Immature natural killer cell (primary cell): ENCODE measurements at regions not wholly inside any gene's neighbourhood (a gene's known extent, or its start where the extent isn't known, plus 50 kb on each side); places are given as distances from the start of the nearest gene placed in this dataset.

ENCODE experiments used
- DNase-seq, 3 donors: peaks; one replicate each; pipeline ENCODE4 v3.0.0; 2022; ENCODE audit warnings: mixed read lengths in 1 of 3
- H3K27ac Mint-ChIP-seq, 6 donors: one replicate each; pipeline ENCODE4 v1.8.0; 2020; ENCODE audit warnings: mixed read lengths in 6 of 6, mild to moderate bottlenecking in 5 of 6, inconsistent platforms in 4 of 6, moderate library complexity in 3 of 6
- H3K27me3 Mint-ChIP-seq, 3 donors: one replicate each; pipeline ENCODE4 v1.8.0; 2020 to 2021; ENCODE audit warnings: low read depth in 3 of 3, mild to moderate bottlenecking in 3 of 3, mixed read lengths in 3 of 3, moderate library complexity in 3 of 3, inconsistent platforms in 1 of 3
- H3K36me3 Mint-ChIP-seq, 3 donors: one replicate each; pipeline ENCODE4 v1.8.0; 2020; ENCODE audit warnings: mixed read lengths in 3 of 3, inconsistent platforms in 2 of 3, mild to moderate bottlenecking in 2 of 3
- H3K4me1 Mint-ChIP-seq, 2 donors: one replicate each; pipeline ENCODE4 v1.8.0; 2020; ENCODE audit warnings: inconsistent platforms in 2 of 2, mild to moderate bottlenecking in 2 of 2, mixed read lengths in 2 of 2, moderate library complexity in 1 of 2
- H3K4me3 Mint-ChIP-seq, 5 donors: one replicate each; pipeline ENCODE4 v1.8.0; 2020; ENCODE audit warnings: mild to moderate bottlenecking in 5 of 5, mixed read lengths in 5 of 5, inconsistent platforms in 3 of 5, moderate library complexity in 3 of 5
- H3K9me3 Mint-ChIP-seq, 6 donors: one replicate each; pipeline ENCODE4 v1.8.0; 2020; ENCODE audit warnings: mild to moderate bottlenecking in 6 of 6, mixed read lengths in 6 of 6, inconsistent platforms in 4 of 6, moderate library complexity in 3 of 6

- no peak overlapping the region for H3K4me3 Mint-ChIP-seq
- peaks cover 4 to 30% (median 12%) of the 10 kb centered on the region in 6 donors for H3K9me3 Mint-ChIP-seq
- no peaks in the 10 kb centered on the region for H3K36me3 Mint-ChIP-seq
- no peak overlapping the region for H3K27ac Mint-ChIP-seq
- no peak for DNase-seq
- H3K4me1 Mint-ChIP-seq = no peaks in the 10 kb centered on the region
- peaks cover 0 to 3% (median 2%) of the 10 kb centered on the region in 3 donors for H3K27me3 Mint-ChIP-seq
These were observed 246.4 kb upstream of the PTBP2 start for GRCh38 chr1:96474985-96475743.

DNA sequence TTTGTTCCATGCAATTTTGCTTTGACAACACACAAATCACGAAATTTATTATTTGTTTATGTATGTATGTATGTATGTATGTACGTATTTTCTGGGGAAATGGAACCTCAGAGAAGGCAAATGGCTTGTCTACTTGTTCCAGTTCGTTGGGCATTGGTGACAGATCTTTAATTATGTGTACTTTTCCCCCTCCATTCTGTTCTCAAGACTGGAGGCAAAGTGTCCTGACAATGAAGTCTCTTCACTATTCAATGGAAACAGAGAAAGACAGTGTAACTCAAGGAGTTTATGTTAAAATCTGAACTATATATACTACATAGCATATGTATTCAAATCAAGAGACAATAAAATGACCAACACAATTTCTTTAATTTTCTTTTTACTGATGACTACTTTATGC is 245.7 kb upstream of the PTBP2 start:
- Mint-ChIP-seq H3K36me3 (peaks cover 0 to 4% (median 0%) of the 10 kb centered on the region in 3 donors), H3K27ac (no peak overlapping the region), H3K4me3 (no peak overlapping the region), H3K9me3 (peaks cover 4 to 33% (median 12%) of the 10 kb centered on the region in 6 donors), H3K27me3 (peaks cover 0 to 3% (median 2%) of the 10 kb centered on the region in 3 donors), H3K4me1 (no peaks in the 10 kb centered on the region)
- DNase-seq = no peak

- Mint-ChIP-seq H3K36me3 (peaks cover 0 to 4% (median 0%) of the 10 kb centered on the region in 3 donors), H3K9me3 (peaks cover 3 to 20% (median 6%) of the 10 kb centered on the region in 6 donors), H3K27me3 (peaks cover 0 to 3% (median 2%) of the 10 kb centered on the region in 3 donors)
These were observed 243.4 kb upstream of the PTBP2 start for GRCh38 chr1:96478228-96478627.

DNA sequence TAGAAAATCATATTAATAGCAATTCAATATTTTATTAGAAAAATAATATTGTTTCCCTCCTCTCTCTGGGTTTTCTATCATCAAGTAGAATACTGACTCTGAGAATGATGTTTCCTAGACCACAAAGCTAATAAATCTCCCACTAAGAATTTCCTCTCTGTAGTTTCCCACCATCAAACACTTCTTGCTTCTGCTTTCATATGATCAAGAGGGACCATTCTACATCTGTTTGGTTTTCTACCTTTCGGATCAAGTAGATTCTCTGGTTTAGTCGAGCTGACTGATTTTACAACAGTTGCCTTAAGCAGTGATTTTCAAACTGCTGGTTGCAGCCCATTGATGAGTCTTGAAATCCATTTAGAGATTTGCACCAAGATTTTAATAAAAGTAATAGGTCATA is 240.2 kb upstream of the PTBP2 start:
- Mint-ChIP-seq H3K4me1 (no peaks in the 10 kb centered on the region), H3K9me3 (peaks cover 0 to 13% (median 6%) of the 10 kb centered on the region in 6 donors), H3K36me3 (peaks cover 0 to 4% (median 0%) of the 10 kb centered on the region in 3 donors), H3K27me3 (no peaks in the 10 kb centered on the region), H3K4me3 (no peak overlapping the region), H3K27ac (no peak overlapping the region)
- no peak for DNase-seq

More at GRCh38 chr1:96478228-96478627, 243.4 kb upstream of the PTBP2 start:
- Mint-ChIP-seq H3K4me3 (no peak overlapping the region), H3K27ac (no peak overlapping the region), H3K4me1 (no peaks in the 10 kb centered on the region)
- DNase-seq = no peak

GRCh38 chr1:96482616-96483015 is 239.0 kb upstream of the PTBP2 start:
- Mint-ChIP-seq H3K9me3 (peaks cover 0 to 13% (median 6%) of the 10 kb centered on the region in 6 donors), H3K4me1 (no peaks in the 10 kb centered on the region), H3K27ac (no peak overlapping the region), H3K36me3 (peaks cover 0 to 4% (median 0%) of the 10 kb centered on the region in 3 donors), H3K27me3 (no peaks in the 10 kb centered on the region), H3K4me3 (no peak overlapping the region)
- no peak for DNase-seq

DNA sequence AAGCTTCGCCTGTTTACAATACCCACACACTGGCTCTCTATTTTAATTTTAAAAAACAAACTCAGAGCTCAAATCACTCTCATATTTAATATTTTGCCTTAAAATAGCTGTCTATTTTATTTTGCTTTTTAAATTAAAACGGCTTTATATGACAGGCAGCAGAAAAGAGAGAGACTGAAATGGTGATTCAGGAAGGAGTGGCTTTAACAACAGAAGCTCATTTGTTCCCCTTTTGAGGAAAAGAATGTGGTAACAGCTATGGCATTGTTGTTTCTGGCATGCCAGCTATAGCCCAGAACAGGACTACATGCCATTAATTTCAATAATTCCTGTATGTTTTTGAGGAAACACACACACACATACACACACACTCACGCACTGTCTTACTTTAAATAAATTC is 234.2 kb upstream of the PTBP2 start:
- H3K9me3 Mint-ChIP-seq = peaks cover 0 to 10% (median 4%) of the 10 kb centered on the region in 6 donors
- H3K27ac Mint-ChIP-seq = no peak overlapping the region
- H3K27me3 Mint-ChIP-seq = no peaks in the 10 kb centered on the region
- no peak overlapping the region for H3K4me3 Mint-ChIP-seq
- no peak for DNase-seq
- no peaks in the 10 kb centered on the region for H3K4me1 Mint-ChIP-seq
- no peaks in the 10 kb centered on the region for H3K36me3 Mint-ChIP-seq

DNA sequence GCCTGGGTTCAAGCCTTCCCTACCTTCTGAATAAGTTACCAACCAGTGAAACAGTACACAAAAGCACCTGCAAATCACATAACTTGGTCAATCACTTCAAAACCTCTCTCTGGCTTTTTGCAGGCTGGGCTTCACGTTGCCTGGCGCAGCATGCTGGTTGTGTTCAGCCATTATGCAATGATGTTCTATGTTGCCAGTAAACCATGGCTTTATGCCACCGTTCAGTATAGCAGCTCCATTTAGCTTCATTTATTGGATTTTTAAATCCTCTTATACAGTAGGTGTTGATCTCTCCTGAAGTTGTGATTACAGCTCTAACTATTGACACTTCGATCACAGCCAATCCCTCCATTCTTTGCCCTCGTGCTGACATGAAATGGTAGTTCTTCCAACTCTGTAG is 233.6 kb upstream of the PTBP2 start:
- no peaks in the 10 kb centered on the region for H3K27me3 Mint-ChIP-seq
- no peaks in the 10 kb centered on the region for H3K36me3 Mint-ChIP-seq
- no peak for DNase-seq
- peaks cover 0 to 10% (median 4%) of the 10 kb centered on the region in 6 donors for H3K9me3 Mint-ChIP-seq
- no peak overlapping the region for H3K27ac Mint-ChIP-seq
- no peak overlapping the region for H3K4me3 Mint-ChIP-seq
- H3K4me1 Mint-ChIP-seq = no peaks in the 10 kb centered on the region

GRCh38 chr1:96488777-96489176 is 232.8 kb upstream of the PTBP2 start:
- Mint-ChIP-seq H3K27ac (no peak overlapping the region), H3K9me3 (peaks cover 0 to 9% (median 4%) of the 10 kb centered on the region in 6 donors), H3K4me3 (no peak overlapping the region), H3K4me1 (no peaks in the 10 kb centered on the region), H3K27me3 (no peaks in the 10 kb centered on the region), H3K36me3 (no peaks in the 10 kb centered on the region)
- no peak for DNase-seq

DNA sequence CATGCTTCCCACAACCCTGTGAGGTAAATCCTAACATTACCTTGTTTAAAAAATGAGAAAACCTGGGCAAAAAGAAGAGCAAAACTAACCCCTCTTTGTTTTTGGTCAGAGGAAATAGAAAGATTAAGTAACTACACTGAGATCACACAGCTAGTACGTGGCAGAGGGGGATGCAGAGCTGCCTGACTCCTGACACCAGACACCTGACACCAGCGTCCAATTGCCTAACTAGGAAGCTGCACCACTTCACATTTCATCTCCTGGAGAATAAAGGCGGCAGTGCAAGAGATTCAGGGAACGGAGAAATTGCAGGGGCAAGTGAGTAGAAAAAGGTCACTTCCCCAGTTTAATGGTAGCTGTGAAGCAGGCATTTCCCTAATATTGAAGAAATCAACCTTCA is 229.3 kb upstream of the PTBP2 start:
- peaks cover 0 to 5% (median 3%) of the 10 kb centered on the region in 6 donors for H3K9me3 Mint-ChIP-seq
- no peak overlapping the region for H3K27ac Mint-ChIP-seq
- H3K4me3 Mint-ChIP-seq = no peak overlapping the region
- DNase-seq = no peak
- no peaks in the 10 kb centered on the region for H3K27me3 Mint-ChIP-seq
- no peaks in the 10 kb centered on the region for H3K36me3 Mint-ChIP-seq
- no peaks in the 10 kb centered on the region for H3K4me1 Mint-ChIP-seq

DNA sequence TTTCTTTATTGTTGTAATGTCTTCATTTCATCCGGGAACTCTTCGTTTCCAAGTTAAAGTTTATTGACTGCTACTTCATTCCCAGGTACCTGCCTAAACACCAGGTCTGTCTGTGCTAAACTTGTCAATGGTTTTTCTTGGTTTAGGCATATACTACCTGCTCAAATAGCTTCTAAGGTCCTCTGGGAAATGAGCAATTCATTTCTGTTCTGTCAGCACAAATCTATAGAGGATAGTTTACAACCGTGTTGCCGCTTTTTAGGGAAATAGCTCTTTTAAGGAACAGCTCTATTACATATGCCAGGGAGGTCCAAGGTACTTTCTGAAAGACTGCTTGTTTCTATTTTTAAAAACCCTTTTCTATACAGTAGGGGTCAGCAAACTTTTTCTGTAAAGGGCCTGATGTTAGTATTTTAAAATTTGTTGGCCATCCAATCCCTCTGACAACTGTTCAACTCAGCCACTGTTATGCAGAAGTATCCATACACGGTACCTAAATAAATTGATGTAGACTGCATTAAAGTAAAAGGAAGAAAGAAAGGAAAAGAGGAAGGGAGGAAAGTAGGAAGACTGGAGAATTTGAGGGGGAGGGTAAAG is 222.7 kb upstream of the PTBP2 start:
- Mint-ChIP-seq H3K27me3 (no peaks in the 10 kb centered on the region), H3K4me3 (no peak overlapping the region), H3K4me1 (no peaks in the 10 kb centered on the region), H3K9me3 (peaks cover 0 to 5% (median under 1%) of the 10 kb centered on the region in 6 donors), H3K27ac (no peak overlapping the region), H3K36me3 (no peaks in the 10 kb centered on the region)
- no peak for DNase-seq

DNA sequence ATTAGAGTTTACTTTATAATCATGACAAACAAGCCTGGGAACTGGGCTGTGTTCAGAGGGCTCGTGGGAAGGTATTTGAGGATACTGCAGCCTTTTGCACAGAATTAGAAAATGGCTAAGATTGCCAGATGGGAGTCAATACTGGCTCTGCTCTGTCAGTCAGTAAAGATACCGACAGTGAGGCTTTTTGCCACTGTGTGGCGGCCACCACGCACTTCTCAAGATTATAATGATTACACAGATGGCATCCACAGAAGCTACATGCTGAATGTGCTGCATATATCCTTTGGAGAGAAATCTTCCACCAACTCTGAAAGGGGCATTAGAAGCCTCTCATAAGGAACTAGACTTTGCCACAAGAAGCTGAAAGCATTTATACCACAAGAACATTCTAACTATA is 213.4 kb upstream of the PTBP2 start:
- no peak overlapping the region for H3K4me3 Mint-ChIP-seq
- H3K27me3 Mint-ChIP-seq = peaks cover 0 to 2% (median 0%) of the 10 kb centered on the region in 3 donors
- no peak for DNase-seq
- H3K27ac Mint-ChIP-seq = no peak overlapping the region
- peaks cover 3 to 9% (median 5%) of the 10 kb centered on the region in 6 donors for H3K9me3 Mint-ChIP-seq
- no peaks in the 10 kb centered on the region for H3K4me1 Mint-ChIP-seq
- no peaks in the 10 kb centered on the region for H3K36me3 Mint-ChIP-seq

DNA sequence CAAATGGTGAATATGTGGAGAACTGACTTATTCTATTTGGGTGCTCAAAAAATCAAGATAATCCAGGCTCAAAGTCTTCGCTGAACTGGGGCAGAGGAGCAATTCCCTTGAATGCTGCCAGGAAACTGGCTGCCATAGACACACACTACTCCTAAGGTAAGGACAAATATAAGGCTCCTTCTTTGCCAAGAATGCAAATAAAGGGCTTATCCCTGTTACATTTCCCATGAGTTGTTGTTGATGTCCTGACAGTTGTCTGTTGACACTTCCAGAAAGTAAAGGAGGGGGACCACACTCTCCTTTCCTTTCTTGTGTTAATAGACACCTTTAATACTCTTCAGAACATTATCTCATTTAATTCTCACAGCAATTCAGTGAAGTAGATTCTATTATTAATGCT is 212.2 kb upstream of the PTBP2 start:
- H3K4me3 Mint-ChIP-seq = no peak overlapping the region
- no peak for DNase-seq
- H3K4me1 Mint-ChIP-seq = no peaks in the 10 kb centered on the region
- no peak overlapping the region for H3K27ac Mint-ChIP-seq
- H3K27me3 Mint-ChIP-seq = peaks cover 0 to 2% (median 0%) of the 10 kb centered on the region in 3 donors
- peaks cover 2 to 9% (median 5%) of the 10 kb centered on the region in 6 donors for H3K9me3 Mint-ChIP-seq
- H3K36me3 Mint-ChIP-seq = no peaks in the 10 kb centered on the region

GRCh38 chr1:96509951-96510350 is 211.6 kb upstream of the PTBP2 start:
- no peak for DNase-seq
- H3K4me3 Mint-ChIP-seq = no peak overlapping the region
- peaks cover 0 to 2% (median 0%) of the 10 kb centered on the region in 3 donors for H3K27me3 Mint-ChIP-seq
- no peaks in the 10 kb centered on the region for H3K36me3 Mint-ChIP-seq
- no peaks in the 10 kb centered on the region for H3K4me1 Mint-ChIP-seq
- peaks cover 2 to 9% (median 5%) of the 10 kb centered on the region in 6 donors for H3K9me3 Mint-ChIP-seq
- H3K27ac Mint-ChIP-seq = no peak overlapping the region

- DNase-seq = no peak
- H3K4me1 Mint-ChIP-seq = no peaks in the 10 kb centered on the region
- peaks cover 0 to 2% (median 0%) of the 10 kb centered on the region in 3 donors for H3K27me3 Mint-ChIP-seq
- H3K36me3 Mint-ChIP-seq = no peaks in the 10 kb centered on the region
- peaks cover 2 to 9% (median 5%) of the 10 kb centered on the region in 6 donors for H3K9me3 Mint-ChIP-seq
- H3K4me3 Mint-ChIP-seq = no peak overlapping the region
- H3K27ac Mint-ChIP-seq = no peak overlapping the region
These were observed 211.2 kb upstream of the PTBP2 start for GRCh38 chr1:96510391-96510790.
